ENCODE measurements at regions not wholly inside any gene's neighbourhood (a gene's known extent, or its start where the extent isn't known, plus 50 kb on each side); places are given as distances from the start of the nearest gene placed in this dataset.

GRCh38 chr3:76047368-76047767 lies 262.0 kb upstream of the ZNF717 start:
- Histone ChIP-seq H3K27ac (no peak overlapping the region), H3K36me3 (no peaks in the 10 kb centered on the region), H3K27me3 (no peaks in the 10 kb centered on the region), H3K4me3 (no peak overlapping the region), H3K9me3 (no peaks in the 10 kb centered on the region), H3K4me1 (no peaks in the 10 kb centered on the region)
- 86 to 90% (median 88%) methylated on average over 5 of the region's 5 CpGs for WGBS, 4 donors
- DNase-seq = no peak
- ATAC-seq = no peak
- intact Hi-C loops (cut with DNase I) = no loop called here
- no peak for TF ChIP-seq CTCF (IDR thresholded peaks at IDR 0.05)
- TF ChIP-seq POLR2A (IDR thresholded peaks at IDR 0.05) = no peak

DNA sequence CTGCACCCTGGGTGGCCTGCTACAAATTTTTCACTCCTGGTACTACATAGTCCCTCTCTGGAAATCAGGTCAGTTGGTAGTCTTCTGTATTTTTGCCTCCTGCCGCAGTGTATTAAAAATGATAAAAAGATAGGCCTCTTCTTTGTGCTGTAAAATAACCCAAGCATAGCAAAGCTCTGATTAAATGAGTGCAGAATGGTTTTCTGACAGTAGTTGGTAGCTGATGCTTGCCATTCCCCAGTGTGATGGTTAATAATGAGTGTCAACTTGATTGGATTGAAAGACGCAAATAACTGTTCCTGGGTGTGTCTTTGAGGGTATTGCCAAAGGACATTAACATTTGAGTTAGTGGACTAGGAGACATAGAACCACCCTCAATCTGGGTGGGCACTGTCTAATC lies 264.4 kb upstream of the ZNF717 start:
- ATAC-seq = no peak
- H3K4me3 ChIP-seq = no peak overlapping the region
- WGBS, 4 donors = 81 to 86% (median 85%) methylated on average over 2 of the region's 2 CpGs
- H3K4me1 ChIP-seq = no peaks in the 10 kb centered on the region
- intact Hi-C loops (cut with DNase I) = no loop called here
- TF ChIP-seq POLR2A (IDR thresholded peaks at IDR 0.05) (no peak), CTCF (IDR thresholded peaks at IDR 0.05) (no peak)
- H3K27ac ChIP-seq = no peak overlapping the region
- H3K36me3 ChIP-seq = no peaks in the 10 kb centered on the region
- H3K27me3 ChIP-seq = no peaks in the 10 kb centered on the region
- no peak for DNase-seq
- H3K9me3 ChIP-seq = no peaks in the 10 kb centered on the region

DNA sequence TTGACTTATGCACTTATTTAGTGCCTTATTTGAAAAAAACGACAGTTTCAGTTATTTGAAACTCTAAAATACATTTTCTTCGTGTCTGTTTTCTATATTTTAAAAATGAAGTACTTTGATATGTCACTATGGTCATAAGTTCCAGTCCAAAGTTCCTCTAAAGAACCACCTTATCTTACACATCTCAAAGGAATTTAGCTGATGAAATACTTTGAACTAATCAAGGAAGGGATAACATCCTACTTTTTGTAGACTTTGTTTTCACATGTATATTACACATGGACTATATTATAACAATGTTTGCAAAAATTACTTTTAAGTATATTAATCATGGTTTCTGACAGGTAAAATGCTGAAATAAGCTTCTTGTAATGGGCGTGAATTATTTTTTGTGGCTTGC lies 265.8 kb upstream of the ZNF717 start:
- no peak for ATAC-seq
- WGBS, 4 donors = 68 to 75% (median 71%) methylated on average over 3 of the region's 3 CpGs
- TF ChIP-seq CTCF (IDR thresholded peaks at IDR 0.05) (no peak), POLR2A (IDR thresholded peaks at IDR 0.05) (no peak)

GRCh38 chr3:76054404-76054803 lies 269.1 kb upstream of the ZNF717 start:
- Histone ChIP-seq H3K27ac (no peak overlapping the region), H3K36me3 (no peaks in the 10 kb centered on the region), H3K9me3 (no peaks in the 10 kb centered on the region), H3K4me1 (no peaks in the 10 kb centered on the region), H3K27me3 (no peaks in the 10 kb centered on the region), H3K4me3 (no peak overlapping the region)
- ATAC-seq (no peak), DNase-seq (no peak)
- intact Hi-C loops (cut with DNase I) = no loop called here
- TF ChIP-seq CTCF (IDR thresholded peaks at IDR 0.05) (no peak), POLR2A (IDR thresholded peaks at IDR 0.05) (no peak)
- 55 to 76% (median 67%) methylated on average over 1 of the region's 1 CpG for WGBS, 4 donors

More for the DNA sequence above, 265.8 kb upstream of the ZNF717 start:
- no peaks in the 10 kb centered on the region for H3K9me3 ChIP-seq
- no peaks in the 10 kb centered on the region for H3K27me3 ChIP-seq
- H3K4me3 ChIP-seq = no peak overlapping the region
- H3K27ac ChIP-seq = no peak overlapping the region
- intact Hi-C loops (cut with DNase I) = no loop called here
- no peaks in the 10 kb centered on the region for H3K36me3 ChIP-seq
- no peak for DNase-seq
- H3K4me1 ChIP-seq = no peaks in the 10 kb centered on the region
